Kidney (tissue), 13 donors: ENCODE measurements at regions not wholly inside any gene's neighbourhood (a gene's known extent, or its start where the extent isn't known, plus 50 kb on each side); places are given as distances from the start of the nearest gene placed in this dataset.

Experiments used
- DNase-seq, 5 donors: peaks; one replicate each; pipeline ENCODE4 v3.0.0-alpha.2; 2013 to 2020
- FAIRE-seq: peaks from 2 replicates; lab custom pipeline; 2012; peaks lifted over from hg19 to GRCh38; lab: Jason Lieb, UNC
- H3K27ac ChIP-seq, 2 donors: one replicate each; pipeline ENCODE4 v1.7.0; 2013; ENCODE audit warnings: low read depth in 2 of 2, low read length in 2 of 2, inconsistent platforms in 1 of 2
- H3K27me3 ChIP-seq: one replicate; pipeline ENCODE4 v1.7.1; 2013; ENCODE audit warnings: low read length, inconsistent platforms; ENCODE audit not compliant: control insufficient read depth, insufficient read depth
- H3K36me3 ChIP-seq, 3 donors: one replicate each; pipeline versions ENCODE4 v1.7.0 to v1.7.1; 2013; ENCODE audit warnings: low read length in 3 of 3, control low read depth in 1 of 3, inconsistent platforms in 1 of 3; ENCODE audit not compliant: insufficient read depth in 3 of 3, control insufficient read depth in 2 of 3
- H3K4me1 ChIP-seq, 3 donors: one replicate each; pipeline versions ENCODE4 v1.7.0 to v1.7.1; 2013; ENCODE audit warnings: low read length in 3 of 3, inconsistent platforms in 1 of 3, low read depth in 1 of 3; ENCODE audit not compliant: control insufficient read depth in 2 of 3, insufficient read depth in 2 of 3
- H3K4me3 ChIP-seq, 3 donors: one replicate each; pipeline versions ENCODE4 v1.7.0 to v1.8.1; 2013; ENCODE audit warnings: low read length in 3 of 3, control low read depth in 1 of 3, inconsistent platforms in 1 of 3
- H3K9ac ChIP-seq, 3 donors: one replicate each; pipeline versions ENCODE4 v1.7.0 to v1.7.1; 2013; ENCODE audit warnings: low read length in 3 of 3, control low read depth in 1 of 3, inconsistent platforms in 1 of 3
- H3K9me3 ChIP-seq, 3 donors: one replicate each; pipeline versions ENCODE4 v1.7.0 to v1.7.1; 2013; ENCODE audit warnings: low read length in 3 of 3, control low read depth in 1 of 3, inconsistent platforms in 1 of 3; ENCODE audit not compliant: control insufficient read depth in 2 of 3, insufficient read depth in 1 of 3
- CTCF ChIP-seq: IDR thresholded peaks from 3 replicates; pipeline ENCODE4 v1.5.1; 2012; ENCODE audit warnings: mild to moderate bottlenecking, moderate library complexity, borderline replicate concordance; ENCODE audit not compliant: insufficient read depth; ENCODE audit errors: extremely low read depth
- intact Hi-C: fragments of 100-400 bp; cut with DNase I; formaldehyde crosslinking; loops from one replicate; pipeline ENCODE4 v1.11.1; 2022
- donor health status: control.
- donor health status: control.
- donor health status: control.
- donor health status: control.
- donor health status: control.
- donor health status: DM: yes; HTN: yes; CAD: no.
- donor health status: Normal renal cell carcinoma (clear cell type).

DNA sequence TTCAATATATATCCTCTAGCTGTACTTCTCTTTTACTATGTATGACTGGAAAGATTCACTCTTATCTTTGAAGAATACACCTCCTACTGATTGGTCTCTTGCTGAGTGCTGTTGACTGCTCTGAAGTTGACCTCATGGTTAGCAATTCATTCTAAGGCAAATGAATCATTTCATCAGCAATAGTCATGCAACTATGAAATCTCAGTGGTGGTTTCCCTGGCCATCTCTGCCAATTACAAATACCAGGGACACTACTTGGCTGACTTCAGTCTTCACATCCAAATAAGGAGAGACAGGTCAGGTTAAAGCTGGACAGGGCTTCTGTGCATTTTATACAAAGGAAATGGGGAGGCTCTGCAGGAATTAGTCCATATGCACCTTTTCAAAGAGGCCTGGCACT, 333.5 kb upstream of the ACTBL2 start:
- Histone ChIP-seq H3K27me3 (no peaks in the 10 kb centered on the region), H3K9ac (no peak overlapping the region), H3K36me3 (no peaks in the 10 kb centered on the region), H3K4me1 (no peaks in the 10 kb centered on the region), H3K4me3 (no peak overlapping the region), H3K27ac (no peak overlapping the region), H3K9me3 (no peaks in the 10 kb centered on the region)
- no peak for TF ChIP-seq CTCF
- DNase-seq (no peak), FAIRE-seq (no peak)
- intact Hi-C loops: no loop called here

DNA sequence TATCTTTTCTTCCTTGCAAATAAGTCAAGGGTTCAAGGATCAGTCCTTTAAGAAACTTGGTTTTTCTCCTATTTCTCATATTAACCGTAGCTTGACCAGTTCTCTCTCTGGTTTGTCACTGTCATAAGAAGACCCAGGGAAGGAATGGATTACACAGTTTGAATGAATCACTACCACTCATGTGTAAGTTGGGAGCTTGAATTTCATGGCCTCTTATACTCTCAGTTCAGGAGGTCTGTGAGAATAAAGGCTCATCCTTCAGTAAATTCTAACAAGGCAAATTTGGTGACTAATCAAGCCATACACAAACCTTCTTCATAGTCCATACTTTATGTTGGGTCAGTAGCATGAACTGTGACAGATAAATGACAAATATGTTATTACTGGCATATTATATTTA, 323.1 kb upstream of the ACTBL2 start:
- no peak for FAIRE-seq
- H3K4me3 ChIP-seq: no peak overlapping the region
- intact Hi-C loops: no loop called here
- H3K4me1 ChIP-seq: no peaks in the 10 kb centered on the region
- no peak for TF ChIP-seq CTCF
- DNase-seq: no peak
- no peaks in the 10 kb centered on the region for H3K9me3 ChIP-seq
- no peak overlapping the region for H3K27ac ChIP-seq
- no peak overlapping the region for H3K9ac ChIP-seq
- H3K27me3 ChIP-seq: no peaks in the 10 kb centered on the region
- no peaks in the 10 kb centered on the region for H3K36me3 ChIP-seq

DNA sequence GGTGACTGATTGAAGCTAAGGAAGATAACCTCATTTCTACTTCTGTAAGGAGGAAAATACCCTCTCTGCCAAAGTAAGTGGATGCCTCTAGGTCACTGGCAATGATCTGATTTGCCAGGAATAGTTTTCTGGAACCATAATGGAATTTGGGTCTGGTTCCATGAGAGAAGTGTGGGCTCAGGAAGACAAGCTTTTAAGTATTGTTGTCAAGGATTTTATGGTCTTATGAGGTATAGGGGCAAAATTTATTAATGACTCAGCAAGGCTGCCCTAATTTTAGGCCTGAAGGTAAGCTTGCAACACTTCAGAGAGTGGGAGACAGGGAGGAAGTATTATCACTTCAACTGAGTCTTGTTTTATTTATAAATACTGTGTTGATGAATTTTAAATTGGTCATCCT, 322.6 kb upstream of the ACTBL2 start:
- H3K4me3 ChIP-seq: no peak overlapping the region
- no peaks in the 10 kb centered on the region for H3K36me3 ChIP-seq
- no peak overlapping the region for H3K27ac ChIP-seq
- no peak for TF ChIP-seq CTCF
- H3K9me3 ChIP-seq: no peaks in the 10 kb centered on the region
- DNase-seq (no peak), FAIRE-seq (no peak)
- intact Hi-C loops: no loop called here
- no peaks in the 10 kb centered on the region for H3K27me3 ChIP-seq
- no peak overlapping the region for H3K9ac ChIP-seq
- H3K4me1 ChIP-seq: no peaks in the 10 kb centered on the region

DNA sequence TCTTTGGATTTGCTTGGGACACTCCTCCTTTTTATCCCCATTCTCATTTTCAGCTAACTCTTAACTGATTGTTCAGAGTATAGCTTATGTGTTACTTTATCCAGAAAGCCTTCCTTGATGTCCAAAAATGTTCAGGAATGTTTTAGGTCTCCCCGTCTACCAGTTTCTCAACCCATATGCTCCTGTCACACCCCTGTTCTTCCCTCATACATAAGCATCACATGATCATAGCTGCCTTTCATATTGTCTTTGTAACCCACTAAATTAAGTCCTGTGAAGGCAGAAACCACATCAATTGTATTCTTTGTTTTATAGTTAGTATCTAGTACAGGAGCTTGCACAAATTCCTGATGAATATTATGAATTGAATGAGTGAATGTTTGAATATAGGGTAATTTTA, 321.9 kb upstream of the ACTBL2 start:
- no peak for TF ChIP-seq CTCF

More for the DNA sequence above, 321.9 kb upstream of the ACTBL2 start:
- intact Hi-C loops: no loop called here
- H3K27me3 ChIP-seq: no peaks in the 10 kb centered on the region
- no peaks in the 10 kb centered on the region for H3K9me3 ChIP-seq
- no peak overlapping the region for H3K27ac ChIP-seq
- no peak overlapping the region for H3K4me3 ChIP-seq
- H3K36me3 ChIP-seq: no peaks in the 10 kb centered on the region
- no peaks in the 10 kb centered on the region for H3K4me1 ChIP-seq
- FAIRE-seq (no peak), DNase-seq (no peak)
- H3K9ac ChIP-seq: no peak overlapping the region
